GM21576 (cell line): ENCODE measurements at regions not wholly inside any gene's neighbourhood (a gene's known extent, or its start where the extent isn't known, plus 50 kb on each side); places are given as distances from the start of the nearest gene placed in this dataset.
"Not testable (repeated sequence)": the region's sequence is repeated elsewhere in the genome, so short reads cannot be mapped to it uniquely, and the experiment has no call there.

ENCODE experiments used
- ATAC-seq: cut with Tn5 transposase; IDR thresholded peaks from one replicate; pipeline ENCODE4 v1.9.1; 2021; ENCODE audit warnings: mild to moderate bottlenecking, moderate library complexity; ENCODE audit not compliant: unreplicated experiment

DNA sequence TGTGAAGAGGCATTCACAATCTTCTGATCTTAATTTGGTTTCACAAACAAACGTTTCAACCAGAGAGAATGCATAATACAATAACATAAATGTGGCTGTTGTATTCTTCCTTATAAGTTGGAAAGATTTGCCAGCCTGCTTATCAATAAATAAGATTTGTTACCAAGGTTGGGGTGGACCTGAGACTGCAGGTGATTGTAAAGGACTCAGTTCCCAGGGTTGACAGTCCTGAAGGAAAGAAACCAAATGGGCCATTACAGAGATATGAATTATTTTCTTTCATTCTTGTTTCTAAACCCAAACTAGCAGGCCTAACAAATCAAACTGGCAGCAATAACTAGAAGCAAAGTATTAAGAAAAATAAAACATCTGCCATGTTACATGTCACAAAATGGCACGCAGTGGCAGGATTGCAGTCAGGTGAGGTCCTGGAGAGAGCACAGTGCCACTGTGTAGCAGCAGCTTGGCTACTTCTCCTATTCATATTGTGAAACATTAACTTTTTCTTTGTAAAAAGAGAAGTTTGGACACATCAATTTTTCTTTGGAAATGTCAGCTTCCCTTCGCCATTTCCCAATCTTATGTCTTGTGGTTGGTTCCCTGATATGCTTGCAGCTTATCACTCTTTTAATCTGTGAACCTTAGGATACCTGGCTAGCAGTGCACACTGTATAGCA lies 133.8 kb upstream of the EMCN start:
- ATAC-seq, result no peak

DNA sequence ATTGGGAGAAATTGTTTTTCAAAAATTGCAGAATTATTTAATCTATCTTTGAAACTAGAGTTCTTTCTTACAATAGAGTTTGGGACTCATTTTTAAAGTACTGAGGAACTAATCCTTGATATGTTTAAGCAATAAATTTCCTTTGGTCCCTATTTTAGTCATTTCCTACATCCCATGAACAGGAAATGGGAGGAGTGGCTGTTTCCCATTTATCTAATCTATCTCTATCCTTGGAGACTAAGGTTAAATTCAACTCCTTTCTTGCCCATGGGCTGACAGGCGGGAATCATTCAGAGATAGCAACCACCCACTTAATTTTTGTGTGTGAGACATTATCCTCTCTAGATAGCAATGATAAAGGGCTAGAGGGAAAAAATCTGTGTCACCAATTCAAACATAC lies 131.6 kb upstream of the EMCN start:
- no peak for ATAC-seq

- ATAC-seq, result no peak
These were observed 126.3 kb upstream of the EMCN start for GRCh38 chr4:100644150-100644549.

DNA sequence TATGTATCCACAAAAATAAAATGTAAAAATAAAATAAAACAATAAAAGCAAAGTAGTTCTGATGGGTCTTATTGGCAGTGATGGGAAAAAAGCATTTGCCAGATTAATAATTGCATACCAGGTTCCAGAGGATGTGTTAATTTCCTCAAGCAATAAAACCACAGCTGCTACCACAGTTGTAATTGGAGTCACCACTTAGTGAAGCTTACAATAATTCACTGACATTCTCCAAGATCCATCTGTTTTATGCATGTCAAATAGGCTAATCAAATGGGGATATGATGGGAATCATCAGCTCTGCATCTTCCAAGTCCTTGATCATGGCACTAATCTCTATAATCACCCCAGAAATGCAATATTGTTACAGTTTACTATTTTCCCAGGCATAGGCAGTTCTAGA lies 123.5 kb upstream of the EMCN start:
- ATAC-seq, result no peak

- no peak for ATAC-seq
These were observed 118.1 kb upstream of the EMCN start for GRCh38 chr4:100635899-100636298.

DNA sequence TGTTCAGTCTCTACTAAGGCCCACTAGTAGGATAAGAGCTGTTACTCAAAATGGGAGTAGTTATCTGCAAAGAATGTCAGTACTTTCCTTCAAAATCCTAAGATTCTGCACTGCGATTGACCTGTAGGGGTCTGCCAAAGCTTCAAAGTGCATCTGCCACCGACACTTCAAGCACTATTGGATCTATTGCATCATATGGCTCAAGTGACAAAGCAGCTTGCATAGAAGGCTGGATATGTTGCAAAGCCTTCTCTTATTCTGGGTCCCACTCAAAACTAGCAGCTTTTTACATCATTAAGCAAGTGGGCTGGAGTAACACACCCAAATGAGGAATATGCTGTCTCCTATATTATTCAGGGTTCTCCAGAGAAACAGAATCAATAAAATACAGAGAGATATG lies 115.4 kb upstream of the EMCN start:
- ATAC-seq, result no peak

DNA sequence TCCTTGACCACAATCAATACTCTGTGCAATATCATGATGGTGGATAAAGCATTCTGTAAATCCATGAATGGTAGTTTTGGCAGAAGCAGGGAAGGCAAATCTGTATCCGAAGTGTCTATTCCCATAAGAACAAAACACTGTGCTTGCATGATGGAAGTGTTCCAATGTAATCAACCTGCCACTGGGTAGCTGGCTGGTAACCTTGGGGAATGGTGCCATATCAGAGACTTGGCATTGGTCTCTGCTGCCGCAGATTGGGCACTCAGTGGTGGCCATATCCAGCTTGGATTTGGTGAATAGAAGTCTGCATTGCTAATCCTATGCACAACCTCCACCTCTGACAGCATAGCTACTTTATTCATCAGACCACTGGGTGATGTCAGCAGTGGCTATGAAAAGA lies 114.3 kb upstream of the EMCN start:
- no peak for ATAC-seq

DNA sequence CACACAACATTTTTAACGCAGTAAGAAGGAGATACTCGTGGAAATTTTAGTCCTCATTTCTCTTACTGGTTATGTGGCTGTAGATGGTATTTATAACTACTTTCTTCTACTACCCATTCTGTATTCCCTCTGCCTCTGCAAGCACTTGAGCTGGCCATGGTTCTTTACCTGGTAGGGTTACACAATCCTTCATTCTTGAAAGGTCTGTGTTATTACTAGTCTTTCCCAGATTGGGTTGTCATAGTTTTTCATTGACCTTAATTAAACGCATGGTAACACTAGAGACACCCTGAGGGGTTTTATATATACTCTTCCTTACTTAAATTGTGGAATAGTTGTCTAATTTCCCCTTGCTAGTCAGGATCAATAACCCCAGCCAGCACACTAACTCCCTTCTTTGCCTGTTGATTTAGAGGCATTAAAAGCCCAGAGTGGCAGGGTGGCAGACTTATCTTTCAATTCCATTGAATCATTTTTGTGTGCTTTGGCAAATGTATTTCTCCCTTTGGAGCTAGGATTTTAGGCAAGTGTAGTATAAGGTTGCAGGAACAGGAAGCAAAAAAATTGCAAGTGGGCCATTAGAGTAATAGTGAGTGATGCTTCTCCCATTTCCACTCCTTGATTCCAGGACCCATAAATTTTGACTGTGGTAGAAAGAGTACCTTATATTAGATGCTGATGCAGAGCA lies 113.6 kb upstream of the EMCN start:
- no peak for ATAC-seq

DNA sequence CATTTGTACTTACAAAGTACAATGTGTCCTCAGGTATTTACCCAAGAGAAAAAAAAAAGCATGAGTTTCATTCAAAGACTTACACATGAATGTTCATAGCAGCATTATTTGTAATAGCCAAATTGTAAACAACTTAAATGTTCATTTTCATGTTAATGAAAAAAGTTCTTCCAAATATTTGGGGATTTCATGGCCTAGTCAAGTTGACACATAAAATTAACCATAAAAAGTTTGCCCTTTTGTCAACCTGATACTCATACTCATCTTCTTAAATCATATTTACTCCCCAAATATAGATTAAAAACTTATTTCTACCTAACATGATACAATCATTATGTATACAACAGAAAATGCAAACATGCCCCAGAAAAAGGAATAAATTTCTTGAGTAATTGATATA lies 112.5 kb upstream of the EMCN start:
- ATAC-seq, result no peak

- ATAC-seq, result no peak
These were observed 92.0 kb upstream of the EMCN start for GRCh38 chr4:100609810-100610209.

DNA sequence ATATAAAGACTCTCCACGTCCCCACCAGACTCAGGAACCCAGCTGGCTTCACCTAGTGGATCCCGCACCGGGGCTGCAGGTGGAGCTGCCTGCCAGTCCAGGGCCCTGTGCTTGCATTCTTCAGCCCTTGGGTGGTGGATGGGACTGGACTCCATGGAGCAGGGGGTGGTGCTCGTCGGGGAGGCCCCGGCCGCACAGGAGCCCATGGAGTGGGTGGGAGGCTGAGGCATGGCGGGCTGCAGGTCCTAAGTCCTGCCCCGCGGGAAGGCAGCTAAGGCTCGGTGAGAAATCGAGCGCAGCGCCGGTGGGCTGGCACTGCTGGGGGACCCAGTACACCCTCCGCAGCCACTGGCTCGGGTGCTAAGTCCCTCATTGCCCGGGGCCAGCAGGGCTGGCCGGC lies 90.8 kb upstream of the EMCN start:
- ATAC-seq, result not testable (repeated sequence)

GRCh38 chr4:100605144-100605543 lies 87.3 kb upstream of the EMCN start:
- ATAC-seq, result no peak

DNA sequence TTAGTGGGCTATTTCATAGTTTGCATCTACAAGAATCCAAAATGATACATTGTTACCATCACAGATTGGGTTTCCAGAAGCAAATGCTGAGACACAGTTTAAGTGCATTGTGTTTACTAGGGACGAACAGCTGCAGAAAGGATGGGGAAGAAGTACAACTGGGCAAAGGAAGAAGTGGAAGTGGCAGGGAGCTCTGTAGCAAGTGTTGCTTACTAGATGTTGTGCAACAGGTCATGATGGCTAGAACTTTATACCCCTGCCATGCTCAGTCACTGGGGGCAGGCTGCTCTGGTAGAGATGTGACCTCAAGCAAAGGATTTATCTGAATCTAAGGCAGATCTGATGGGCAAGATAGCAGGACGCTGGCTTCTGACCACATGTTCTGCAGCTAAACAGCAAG lies 76.1 kb upstream of the EMCN start:
- no peak for ATAC-seq

DNA sequence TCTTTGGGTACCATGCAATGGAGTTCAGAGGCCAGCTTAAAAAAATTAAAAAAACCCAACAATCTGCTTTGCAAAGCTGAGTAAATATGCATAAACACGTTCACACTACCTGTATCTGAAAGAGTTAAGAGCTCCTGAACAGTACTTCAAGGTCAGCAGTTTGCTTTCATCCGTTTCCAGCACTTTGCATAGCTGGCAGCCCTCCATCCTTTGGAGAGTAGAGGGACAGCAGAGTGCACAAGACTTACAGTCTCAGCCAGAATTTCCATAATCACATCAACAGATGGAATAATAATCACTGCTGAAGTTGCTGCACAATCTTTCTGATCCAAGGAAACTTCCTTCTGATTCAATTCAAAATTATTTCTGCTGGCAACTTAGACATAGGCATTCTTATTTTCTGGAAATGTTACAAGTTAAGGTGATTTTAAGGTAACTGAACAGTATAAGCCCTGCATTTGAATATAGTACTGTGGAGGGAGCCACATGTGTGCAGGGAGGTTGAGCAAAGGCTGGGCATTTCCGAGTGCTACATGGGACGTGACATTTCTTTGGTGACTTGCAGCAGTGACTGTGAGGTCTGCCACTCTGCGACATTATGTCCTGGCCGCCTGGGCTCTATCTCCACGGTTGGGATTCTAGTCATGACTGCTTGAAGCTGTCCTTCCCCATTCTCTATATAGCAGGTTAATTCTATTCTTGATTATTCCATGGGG lies 73.5 kb upstream of the EMCN start:
- no peak for ATAC-seq

- no peak for ATAC-seq
These were observed 72.5 kb upstream of the EMCN start for GRCh38 chr4:100590325-100590724.

DNA sequence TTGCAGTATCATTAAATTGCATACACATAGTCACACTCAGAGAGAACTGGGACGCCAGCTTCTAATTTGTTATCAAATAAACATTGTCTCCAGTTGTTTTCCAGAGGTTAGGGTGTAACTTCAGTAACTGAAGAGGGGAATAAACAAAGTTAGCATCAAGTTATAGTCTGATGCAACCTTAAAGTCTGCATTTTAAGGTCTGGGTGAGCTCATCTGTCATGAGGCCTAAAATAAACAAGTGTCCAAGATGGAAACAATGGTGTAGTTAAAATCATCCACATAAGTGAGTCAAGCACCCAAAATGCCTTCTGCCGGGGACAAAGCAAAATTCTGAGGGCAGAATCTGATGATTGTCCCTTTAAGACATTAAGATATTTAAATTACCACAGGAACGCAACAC lies 70.3 kb upstream of the EMCN start:
- ATAC-seq, result no peak

DNA sequence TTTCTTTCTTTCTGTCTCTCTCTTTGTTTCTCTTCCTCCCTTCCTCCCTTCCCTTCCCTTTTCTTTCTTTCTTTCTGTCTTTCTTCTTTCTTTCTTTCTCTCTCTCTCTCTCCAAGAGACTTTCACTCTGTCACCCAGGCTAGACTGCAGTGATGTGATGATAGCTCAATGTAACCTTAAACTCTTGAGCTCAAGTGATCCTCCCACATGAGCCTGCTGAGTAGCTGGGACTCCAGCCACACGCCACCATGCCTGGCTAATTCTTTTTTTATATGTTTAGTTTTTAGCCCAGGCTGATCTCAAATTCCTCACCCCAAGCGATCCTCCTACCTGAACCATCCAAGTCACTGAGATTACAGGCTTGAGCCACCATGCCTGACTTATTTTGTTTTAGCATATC lies 64.3 kb upstream of the EMCN start:
- ATAC-seq, result no peak

DNA sequence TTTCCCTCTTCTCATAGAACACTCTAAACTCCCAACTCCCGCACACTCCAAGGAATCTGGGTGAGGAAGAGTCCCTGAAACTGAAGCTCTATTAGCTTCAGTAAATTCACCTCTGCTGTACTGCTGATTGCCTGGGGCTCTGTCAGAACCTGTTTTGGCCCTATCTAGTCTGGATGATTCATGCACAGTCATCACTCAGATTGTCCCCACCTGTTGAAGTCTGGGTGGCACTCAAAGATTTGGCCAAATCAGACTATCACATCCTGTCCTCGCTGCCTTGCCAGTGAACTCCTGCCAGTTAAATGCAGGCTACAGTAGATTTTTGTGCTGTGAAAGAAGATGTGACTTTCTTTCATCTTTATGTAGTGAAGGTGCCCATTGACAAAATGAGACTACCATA lies 63.5 kb upstream of the EMCN start:
- no peak for ATAC-seq

- ATAC-seq, result no peak
These were observed 58.7 kb upstream of the EMCN start for GRCh38 chr4:100576570-100576969.

- no peak for ATAC-seq
These were observed 56.8 kb upstream of the EMCN start for GRCh38 chr4:100574607-100575006.

- peak; percentile 57 for ATAC-seq
These were observed 51.4 kb upstream of the EMCN start for GRCh38 chr4:100569196-100569595.
